OCI-LY1 (cell line): ENCODE measurements at regions not wholly inside any gene's neighbourhood (a gene's known extent, or its start where the extent isn't known, plus 50 kb on each side); places are given as distances from the start of the nearest gene placed in this dataset.

Experiments
- H2AFZ ChIP-seq: fragments of 200-600 bp; sonication (generic), shearing (Covaris generic); 2 replicates; pipeline ENCODE4 v1.6.0; 2014; ENCODE audit warnings: antibody characterized with exemption, mild to moderate bottlenecking, low read length
- H3F3A ChIP-seq: fragments of 200-600 bp; sonication (generic), shearing (Covaris generic); 2 replicates; pipeline ENCODE4 v1.6.0; 2014; ENCODE audit warnings: mild to moderate bottlenecking, antibody characterized with exemption, low read length, moderate library complexity; ENCODE audit not compliant: insufficient read depth
- H3K27ac ChIP-seq: fragments of 200-600 bp; sonication (generic); 2 replicates; pipeline ENCODE4 v1.5.1; 2014; ENCODE audit warnings: low read length, mixed run types, mild to moderate bottlenecking, low read depth; ENCODE audit not compliant: poor library complexity, severe bottlenecking
- H3K27me3 ChIP-seq: fragments of 200-600 bp; sonication (generic); 2 replicates; pipeline ENCODE4 v1.6.0; 2014; ENCODE audit warnings: antibody characterized with exemption, mild to moderate bottlenecking, low read length, moderate library complexity; ENCODE audit not compliant: insufficient read depth
- H3K36me3 ChIP-seq: fragments of 200-600 bp; sonication (generic); 2 replicates; pipeline ENCODE4 v1.6.1; 2014; ENCODE audit warnings: mild to moderate bottlenecking, antibody characterized with exemption, low read length, moderate library complexity, mixed read lengths; ENCODE audit not compliant: insufficient read depth
- H3K4me1 ChIP-seq: fragments of 200-600 bp; sonication (generic); 2 replicates; pipeline ENCODE4 v1.5.1; 2014; ENCODE audit warnings: mild to moderate bottlenecking, low read length, moderate library complexity; ENCODE audit not compliant: insufficient read depth, severe bottlenecking
- H3K4me2 ChIP-seq: fragments of 200-600 bp; sonication (generic), shearing (Covaris generic); 2 replicates; pipeline ENCODE4 v1.6.1; 2014; ENCODE audit warnings: low read length
- H3K4me3 ChIP-seq: fragments of 200-600 bp; sonication (generic); 2 replicates; pipeline ENCODE4 v1.5.1; 2014; ENCODE audit warnings: low read length, low read depth, mild to moderate bottlenecking, mixed read lengths; ENCODE audit not compliant: poor library complexity, severe bottlenecking
- H3K79me2 ChIP-seq: fragments of 200-600 bp; shearing (Covaris generic); 2 replicates; pipeline ENCODE4 v1.6.1; 2016; ENCODE audit warnings: mixed run types, low read length, mixed read lengths; ENCODE audit not compliant: insufficient read depth
- H3K9ac ChIP-seq: fragments of 200-600 bp; sonication (generic), shearing (Covaris generic); 2 replicates; pipeline ENCODE4 v1.6.1; 2014; ENCODE audit warnings: mild to moderate bottlenecking, low read length, mixed read lengths
- H3K9me2 ChIP-seq: fragments of 200-600 bp; sonication (generic), shearing (Covaris generic); 2 replicates; pipeline ENCODE4 v1.6.1; 2014; ENCODE audit warnings: low read depth, mild to moderate bottlenecking, low read length, mixed read lengths
- H3K9me3 ChIP-seq: fragments of 200-600 bp; shearing (Covaris generic); 2 replicates; pipeline ENCODE4 v1.6.1; 2014; ENCODE audit warnings: low read length, mixed read lengths
- H4K20me1 ChIP-seq: fragments of 200-600 bp; sonication (generic), shearing (Covaris generic); 2 replicates; pipeline ENCODE4 v1.6.0; 2016; ENCODE audit warnings: mild to moderate bottlenecking, low read length; ENCODE audit not compliant: insufficient read depth
- EZH2 ChIP-seq: fragments of 200-600 bp; sonication (generic), shearing (Covaris generic); IDR thresholded peaks from 2 replicates; pipeline ENCODE4 v1.8.0; 2017; ENCODE audit warnings: borderline replicate concordance, mixed run types, mild to moderate bottlenecking, antibody characterized with exemption, low read length, moderate library complexity, mixed read lengths
- TF ChIP-seq, protein P1 (sequence below): fragments of 200-600 bp; sonication (generic), shearing (Covaris generic); IDR thresholded peaks from 2 replicates; pipeline ENCODE4 v1.5.1; 2017; ENCODE audit warnings: mild to moderate bottlenecking, antibody characterized with exemption, low read length, moderate library complexity, mixed read lengths

GRCh38 chr2:40556293-40556692, 104.4 kb upstream of the SLC8A1 start:
- Histone ChIP-seq H3K79me2 (no peaks in the 10 kb centered on the region), H4K20me1 (no peaks in the 10 kb centered on the region), H3K36me3 (no peaks in the 10 kb centered on the region), H3K4me3 (no peak overlapping the region), H3K9ac (no peak overlapping the region), H2AFZ (no peak overlapping the region), H3K4me1 (no peaks in the 10 kb centered on the region), H3K27ac (no peak overlapping the region), H3F3A (no peaks in the 10 kb centered on the region), H3K9me2 (no peaks in the 10 kb centered on the region), H3K9me3 (no peaks in the 10 kb centered on the region), H3K27me3 (no peaks in the 10 kb centered on the region), H3K4me2 (no peak overlapping the region)
- TF ChIP-seq, protein P1, sequence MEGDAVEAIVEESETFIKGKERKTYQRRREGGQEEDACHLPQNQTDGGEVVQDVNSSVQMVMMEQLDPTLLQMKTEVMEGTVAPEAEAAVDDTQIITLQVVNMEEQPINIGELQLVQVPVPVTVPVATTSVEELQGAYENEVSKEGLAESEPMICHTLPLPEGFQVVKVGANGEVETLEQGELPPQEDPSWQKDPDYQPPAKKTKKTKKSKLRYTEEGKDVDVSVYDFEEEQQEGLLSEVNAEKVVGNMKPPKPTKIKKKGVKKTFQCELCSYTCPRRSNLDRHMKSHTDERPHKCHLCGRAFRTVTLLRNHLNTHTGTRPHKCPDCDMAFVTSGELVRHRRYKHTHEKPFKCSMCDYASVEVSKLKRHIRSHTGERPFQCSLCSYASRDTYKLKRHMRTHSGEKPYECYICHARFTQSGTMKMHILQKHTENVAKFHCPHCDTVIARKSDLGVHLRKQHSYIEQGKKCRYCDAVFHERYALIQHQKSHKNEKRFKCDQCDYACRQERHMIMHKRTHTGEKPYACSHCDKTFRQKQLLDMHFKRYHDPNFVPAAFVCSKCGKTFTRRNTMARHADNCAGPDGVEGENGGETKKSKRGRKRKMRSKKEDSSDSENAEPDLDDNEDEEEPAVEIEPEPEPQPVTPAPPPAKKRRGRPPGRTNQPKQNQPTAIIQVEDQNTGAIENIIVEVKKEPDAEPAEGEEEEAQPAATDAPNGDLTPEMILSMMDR = no peak
- TF ChIP-seq EZH2 = no peak

DNA sequence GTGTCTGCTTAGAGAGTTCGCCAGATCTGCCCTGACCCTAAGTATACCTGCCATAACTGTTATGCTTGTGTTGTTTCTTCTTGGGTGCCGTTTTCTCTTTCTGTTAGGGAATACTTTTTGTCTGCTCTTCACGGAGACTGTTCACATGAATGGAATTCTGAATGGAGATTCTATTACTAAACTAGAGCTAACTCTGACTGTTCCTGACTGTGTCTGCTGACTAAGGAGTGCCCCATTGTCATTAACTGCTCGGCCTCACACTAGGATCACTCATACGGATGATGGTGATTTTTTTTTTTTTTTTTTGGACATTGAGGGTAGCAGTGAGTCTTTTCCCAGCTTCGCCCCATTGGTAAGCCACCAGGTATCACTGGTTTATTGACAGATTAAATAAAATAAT, 104.8 kb upstream of the SLC8A1 start:
- H3K27ac ChIP-seq = no peak overlapping the region
- H3K27me3 ChIP-seq = no peaks in the 10 kb centered on the region
- no peak overlapping the region for H2AFZ ChIP-seq
- H3K36me3 ChIP-seq = no peaks in the 10 kb centered on the region
- H3F3A ChIP-seq = no peaks in the 10 kb centered on the region
- H3K9me3 ChIP-seq = no peaks in the 10 kb centered on the region
- no peak overlapping the region for H3K9ac ChIP-seq
- no peaks in the 10 kb centered on the region for H4K20me1 ChIP-seq
- H3K79me2 ChIP-seq = no peaks in the 10 kb centered on the region
- no peaks in the 10 kb centered on the region for H3K9me2 ChIP-seq
- no peak overlapping the region for H3K4me2 ChIP-seq
- no peak overlapping the region for H3K4me3 ChIP-seq
- TF ChIP-seq, protein P1 = no peak
- no peak for TF ChIP-seq EZH2
- no peaks in the 10 kb centered on the region for H3K4me1 ChIP-seq

- Histone ChIP-seq H3K4me1 (no peaks in the 10 kb centered on the region), H2AFZ (no peak overlapping the region), H3K36me3 (no peaks in the 10 kb centered on the region), H4K20me1 (no peaks in the 10 kb centered on the region), H3F3A (no peaks in the 10 kb centered on the region), H3K4me3 (no peak overlapping the region), H3K9me3 (no peaks in the 10 kb centered on the region), H3K9ac (no peak overlapping the region), H3K4me2 (no peak overlapping the region), H3K27me3 (no peaks in the 10 kb centered on the region), H3K9me2 (no peaks in the 10 kb centered on the region), H3K27ac (no peak overlapping the region), H3K79me2 (no peaks in the 10 kb centered on the region)
- no peak for TF ChIP-seq EZH2
- TF ChIP-seq, protein P1 = no peak
Measured at GRCh38 chr2:40558761-40559160, 106.9 kb upstream of the SLC8A1 start.
